Globus pallidus (tissue), 1 donor: ENCODE measurements at regions not wholly inside any gene's neighbourhood (a gene's known extent, or its start where the extent isn't known, plus 50 kb on each side); places are given as distances from the start of the nearest gene placed in this dataset.

Source experiments
- DNase-seq: peaks from one replicate; pipeline ENCODE4 v3.0.0-alpha.2; 2015; ENCODE audit warnings: low spot score

DNA sequence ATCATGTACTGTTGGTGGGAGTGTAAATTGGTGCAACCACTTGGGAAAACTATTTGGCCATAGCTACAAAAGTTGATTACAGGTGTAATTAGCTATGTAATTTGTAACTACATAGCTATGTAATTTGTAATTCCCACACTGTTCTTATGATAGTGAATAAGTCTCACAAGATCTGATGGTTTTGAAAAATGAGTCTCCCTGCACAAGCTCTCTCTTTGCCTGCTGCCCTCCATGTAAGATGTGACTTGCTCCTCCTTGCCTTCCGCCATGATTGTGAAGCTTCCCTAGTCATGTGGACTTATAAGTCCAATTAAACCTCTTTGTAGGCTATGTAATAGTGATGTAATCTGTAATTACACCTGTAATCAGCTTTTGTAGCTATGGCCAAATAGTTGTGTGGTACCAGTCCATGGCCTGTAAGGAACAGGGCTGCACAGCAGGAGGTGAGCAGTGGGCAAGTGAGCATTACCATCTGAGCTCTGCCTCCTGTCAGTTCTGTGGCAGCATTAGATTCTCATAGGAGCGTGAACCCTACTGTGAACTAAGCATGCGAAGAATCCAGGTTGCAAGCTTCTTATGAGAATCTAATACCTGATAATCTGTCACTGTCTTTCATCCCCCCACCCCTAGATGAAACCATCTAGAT lies 133.7 kb upstream of the COPS8 start:
- DNase-seq = no peak

DNA sequence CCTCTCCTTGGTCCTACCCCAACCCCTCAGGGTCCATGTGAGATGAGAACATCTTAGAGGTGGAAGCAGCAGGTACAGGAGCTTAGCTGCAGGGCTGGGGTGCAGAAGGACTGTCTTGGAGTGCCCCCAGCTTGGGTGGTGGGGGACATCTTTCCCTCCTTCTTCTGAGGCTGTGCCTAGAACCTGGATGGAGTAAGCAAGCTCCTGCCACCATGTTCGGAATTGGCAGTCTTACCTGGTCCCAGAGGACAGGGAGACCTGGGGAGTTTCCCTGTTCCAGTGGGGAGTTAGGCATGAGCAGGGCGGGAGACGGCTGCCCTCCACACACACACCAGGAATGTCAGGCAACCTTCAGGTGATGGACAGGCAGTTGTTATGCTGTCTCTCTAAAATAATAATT lies 131.0 kb upstream of the COPS8 start:
- no peak for DNase-seq

DNA sequence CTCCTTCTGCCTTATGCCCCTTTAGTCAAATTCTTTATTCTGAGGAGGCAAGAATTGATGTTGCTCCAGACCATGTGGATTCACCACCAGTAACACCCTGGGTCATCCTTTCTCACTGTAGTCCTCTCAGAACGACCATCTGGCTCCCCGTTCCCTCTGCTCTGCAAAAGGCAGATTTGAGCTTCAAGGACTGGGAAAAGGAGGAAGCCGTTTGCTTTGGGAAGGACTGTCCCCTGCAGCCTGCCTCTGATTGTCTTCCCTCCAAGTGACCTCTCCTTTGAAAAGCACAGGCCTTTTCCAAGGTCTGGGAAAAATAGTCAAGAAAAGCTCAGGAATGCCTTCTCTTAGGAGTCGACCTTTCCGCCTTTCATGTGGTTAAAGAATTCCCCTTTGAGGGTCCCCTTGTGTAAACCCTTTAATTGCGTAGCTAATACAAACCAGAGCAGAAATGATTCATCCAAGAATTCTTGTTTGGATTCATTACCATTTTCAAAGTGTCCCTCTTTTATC lies 130.1 kb upstream of the COPS8 start:
- DNase-seq = no peak

DNA sequence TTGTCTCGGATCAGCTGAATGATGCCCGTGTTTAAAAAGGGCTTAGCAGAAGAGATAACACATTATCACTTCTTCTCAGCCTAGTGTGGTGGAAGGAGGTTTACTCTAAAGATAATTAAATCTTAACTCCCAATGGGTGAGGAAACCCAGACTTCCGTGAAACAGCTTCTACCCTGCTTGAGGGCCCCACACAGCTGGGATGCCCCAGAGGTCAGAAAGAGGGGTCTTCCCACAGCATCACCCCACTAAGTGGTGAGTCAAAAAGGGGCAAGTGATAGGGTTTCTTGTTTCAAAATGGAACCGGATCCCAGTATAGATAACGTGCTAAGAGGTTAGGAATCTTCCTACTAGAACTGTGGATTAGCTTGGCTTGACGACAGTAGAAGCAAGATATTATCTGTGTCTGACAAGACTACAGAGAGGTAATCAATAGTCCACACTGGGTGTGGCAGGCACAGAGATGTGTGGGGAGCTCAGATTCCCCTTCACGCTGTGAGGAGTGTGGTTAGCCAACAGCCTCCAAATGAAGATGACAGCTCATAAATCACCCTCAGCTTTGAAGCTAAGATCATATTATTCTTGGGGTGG lies 129.6 kb upstream of the COPS8 start:
- no peak for DNase-seq

DNA sequence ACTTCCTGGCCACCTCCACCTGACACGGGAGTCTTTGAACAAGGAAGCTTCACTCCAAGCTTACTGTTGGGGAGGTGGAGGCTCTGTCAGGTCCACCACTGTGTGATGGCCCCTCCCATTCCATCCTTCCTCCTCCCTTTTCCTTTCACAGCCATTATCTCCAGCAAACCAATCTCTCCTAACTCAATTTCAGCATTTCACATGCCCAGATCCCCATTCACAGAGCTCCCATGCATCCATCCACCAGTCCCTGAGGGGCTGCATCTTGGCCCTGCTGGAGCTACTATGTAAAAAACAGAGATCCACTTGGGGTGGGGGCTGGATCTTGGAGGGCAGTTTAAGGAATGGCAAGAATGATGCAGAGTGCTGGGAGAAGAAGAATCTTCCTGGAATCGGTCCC lies 129.0 kb upstream of the COPS8 start:
- no peak for DNase-seq

DNA sequence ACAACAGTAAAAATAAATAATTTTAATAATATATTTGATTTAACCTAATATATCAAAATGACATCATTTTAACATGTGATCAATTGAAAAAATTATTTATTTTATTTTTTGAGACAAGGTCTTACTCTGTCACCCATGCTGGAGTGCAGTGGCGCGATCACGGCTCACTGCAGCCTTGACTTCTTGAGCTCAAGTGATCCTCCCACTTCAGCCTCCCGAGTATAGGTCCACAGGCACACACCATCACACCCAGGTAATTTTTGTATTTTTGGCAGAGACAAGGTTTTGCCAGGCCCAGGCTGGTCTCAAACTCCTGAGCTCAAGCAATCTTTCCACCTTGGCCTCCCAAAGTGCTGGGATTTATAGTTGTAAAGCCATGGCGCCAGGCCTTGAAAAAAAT lies 126.7 kb upstream of the COPS8 start:
- no peak for DNase-seq

DNA sequence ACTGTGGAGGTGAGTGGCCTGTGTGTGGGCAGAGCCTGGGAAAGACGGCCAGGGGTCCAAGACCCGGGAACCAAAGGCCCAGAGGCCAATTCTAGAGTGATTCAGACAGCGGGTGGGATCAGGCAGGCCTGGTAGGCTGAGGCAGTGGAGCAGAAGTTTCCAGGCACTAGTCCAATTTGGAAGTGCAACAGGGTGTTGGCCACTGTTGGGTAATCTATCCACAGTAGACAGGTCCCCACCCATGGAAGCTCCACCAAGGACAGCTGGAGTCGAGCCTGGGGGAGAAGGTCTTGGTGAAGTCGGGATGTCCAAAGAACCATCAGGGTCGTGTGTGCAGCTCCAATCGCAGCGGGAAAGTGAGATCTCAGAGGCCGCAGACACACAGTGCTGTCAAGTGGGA lies 125.8 kb upstream of the COPS8 start:
- DNase-seq = no peak

DNA sequence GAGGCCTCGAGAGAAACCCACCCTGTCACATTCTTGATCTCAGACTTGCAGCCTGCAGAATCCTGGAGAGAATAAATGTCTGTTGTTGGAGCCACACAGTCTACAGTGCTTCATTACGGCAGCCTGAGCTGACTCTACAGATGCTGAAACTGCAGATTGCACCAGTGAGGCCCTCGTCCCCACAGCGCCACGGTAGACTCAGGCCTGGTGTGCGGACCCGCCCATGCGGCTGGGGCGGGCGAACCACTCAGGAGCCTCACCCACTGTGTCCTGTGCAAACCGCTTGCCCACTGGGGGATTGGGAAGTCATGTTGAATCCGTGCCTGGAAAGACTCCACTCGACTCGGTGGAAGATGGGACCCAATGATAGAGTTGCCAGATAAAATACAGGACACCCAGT lies 125.2 kb upstream of the COPS8 start:
- no peak for DNase-seq

DNA sequence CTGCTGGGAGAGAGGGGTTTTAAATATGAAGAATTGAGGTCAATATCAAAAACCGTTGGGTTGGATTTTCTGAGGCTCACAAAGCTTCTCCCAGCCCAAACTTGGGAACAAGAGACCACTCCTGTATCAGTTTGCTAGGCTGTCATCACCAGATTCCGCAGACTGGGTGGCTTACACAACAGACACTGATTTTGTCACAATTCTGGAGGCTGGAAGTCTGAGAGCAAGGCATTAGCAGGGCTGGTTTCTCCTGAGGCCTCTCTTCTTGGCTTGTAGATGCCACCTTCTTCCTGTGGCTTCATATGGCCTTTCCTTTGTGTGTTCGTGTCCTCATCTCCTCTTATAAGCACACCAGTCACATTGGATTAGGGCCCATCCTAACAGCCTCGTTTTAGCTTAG lies 122.9 kb upstream of the COPS8 start:
- DNase-seq = no peak

DNA sequence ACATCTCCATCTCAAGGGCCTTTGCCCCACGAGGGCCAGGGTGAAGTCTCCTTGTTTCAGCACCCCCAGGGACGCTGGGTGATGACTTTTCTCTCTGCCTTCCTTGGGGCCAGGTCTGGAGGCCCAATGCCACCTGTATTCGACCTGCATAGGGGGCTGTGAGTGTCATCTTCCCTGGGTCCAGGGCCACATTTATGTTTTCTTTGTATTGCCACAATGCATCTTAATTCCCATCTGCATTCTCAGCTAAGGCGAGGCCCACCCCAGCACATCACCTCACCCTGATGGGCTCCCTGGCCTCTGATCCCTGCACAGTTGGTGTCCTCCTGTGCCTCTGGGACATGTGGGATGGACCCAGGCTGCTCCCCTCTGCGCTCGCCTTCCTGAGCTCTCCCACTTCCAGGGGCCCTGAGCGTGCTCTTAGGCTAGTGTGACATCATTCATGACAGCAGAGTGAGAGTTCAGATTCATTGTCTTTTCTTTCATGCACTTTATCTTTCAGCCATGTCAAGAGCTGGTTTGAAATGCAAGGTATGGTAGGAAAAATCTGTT lies 122.0 kb upstream of the COPS8 start:
- no peak for DNase-seq

DNA sequence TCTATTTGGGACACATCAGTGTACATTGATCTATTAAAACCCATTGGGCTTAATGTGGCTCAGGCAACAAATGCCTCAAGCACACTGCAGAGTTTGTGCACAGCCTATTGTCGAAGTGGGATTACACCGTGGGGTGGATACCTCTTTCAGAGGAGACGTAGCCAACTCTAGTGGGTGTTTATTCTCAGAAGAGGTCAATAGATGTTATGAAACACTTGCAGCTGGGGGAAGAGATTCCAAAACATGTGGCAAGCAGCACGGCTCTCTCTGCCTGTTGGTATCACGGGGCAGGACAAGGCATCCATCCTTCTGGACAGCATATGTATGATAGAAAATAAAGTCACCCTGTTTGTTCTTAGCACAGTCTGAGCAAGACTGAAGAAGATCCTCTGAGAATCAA lies 121.4 kb upstream of the COPS8 start:
- no peak for DNase-seq

DNA sequence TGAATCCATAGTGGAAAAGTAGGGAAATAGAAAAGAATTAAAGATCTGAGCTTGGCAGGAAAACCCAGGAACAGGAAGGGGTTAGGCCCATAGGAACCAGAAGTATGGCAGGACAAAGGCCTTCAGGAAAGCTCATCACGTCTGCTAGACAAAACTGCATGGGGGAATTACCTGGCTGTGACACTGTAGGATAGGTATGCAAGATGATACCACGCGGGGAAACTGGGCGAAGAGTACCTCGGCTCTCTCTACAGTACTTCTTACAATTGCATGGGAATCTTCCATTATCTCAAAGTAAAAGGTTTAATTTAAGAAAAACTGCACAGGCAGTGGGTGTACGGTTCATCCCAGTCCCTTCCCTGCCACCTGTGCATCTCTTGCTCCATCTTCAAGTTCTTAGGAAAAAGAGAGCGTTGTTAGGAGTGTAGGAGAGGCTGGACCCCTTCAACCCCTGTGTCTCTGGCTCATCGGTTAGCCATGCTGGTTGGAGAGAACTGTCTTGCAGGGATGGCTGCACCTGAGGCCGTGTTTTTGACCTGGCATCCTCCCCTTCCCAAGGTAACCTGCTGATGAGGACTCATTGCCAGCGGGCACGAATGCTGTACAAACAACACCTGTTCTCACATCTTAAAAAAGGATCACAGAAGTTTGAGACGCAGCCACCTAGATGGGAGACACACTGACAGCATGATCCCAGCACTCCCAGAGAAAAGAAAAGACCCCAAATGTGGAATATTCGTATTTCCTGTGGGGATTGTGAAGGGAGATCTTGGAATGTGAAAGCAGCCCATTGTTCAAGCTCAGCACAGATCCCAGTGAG lies 120.5 kb upstream of the COPS8 start:
- DNase-seq = no peak

DNA sequence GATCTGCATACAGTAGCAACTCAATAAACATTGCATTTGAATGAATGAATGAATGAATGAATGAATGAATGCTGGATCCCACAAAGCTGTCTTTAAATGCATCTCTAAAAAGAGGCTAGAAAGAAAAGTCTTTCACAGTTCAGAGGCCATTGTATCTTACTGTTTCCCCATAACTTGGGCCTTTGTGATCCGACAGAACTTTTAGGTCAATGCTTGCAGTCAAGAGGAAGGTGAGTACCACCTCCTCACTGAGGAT lies 119.9 kb upstream of the COPS8 start:
- DNase-seq = no peak

DNA sequence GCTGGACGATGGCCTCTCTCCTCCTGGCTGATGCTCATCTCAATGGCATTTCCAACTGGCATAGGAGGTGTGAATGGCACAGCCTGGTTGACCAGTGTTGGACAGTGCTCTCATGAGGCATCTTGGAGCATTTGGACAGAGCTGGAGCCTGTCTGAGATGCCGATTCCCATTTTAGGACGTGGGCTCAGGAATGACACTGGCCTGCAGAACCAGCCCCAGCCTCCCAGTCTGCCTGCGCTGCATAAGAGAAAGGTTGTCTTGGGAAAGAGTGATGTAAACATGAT lies 118.2 kb upstream of the COPS8 start:
- DNase-seq = no peak

DNA sequence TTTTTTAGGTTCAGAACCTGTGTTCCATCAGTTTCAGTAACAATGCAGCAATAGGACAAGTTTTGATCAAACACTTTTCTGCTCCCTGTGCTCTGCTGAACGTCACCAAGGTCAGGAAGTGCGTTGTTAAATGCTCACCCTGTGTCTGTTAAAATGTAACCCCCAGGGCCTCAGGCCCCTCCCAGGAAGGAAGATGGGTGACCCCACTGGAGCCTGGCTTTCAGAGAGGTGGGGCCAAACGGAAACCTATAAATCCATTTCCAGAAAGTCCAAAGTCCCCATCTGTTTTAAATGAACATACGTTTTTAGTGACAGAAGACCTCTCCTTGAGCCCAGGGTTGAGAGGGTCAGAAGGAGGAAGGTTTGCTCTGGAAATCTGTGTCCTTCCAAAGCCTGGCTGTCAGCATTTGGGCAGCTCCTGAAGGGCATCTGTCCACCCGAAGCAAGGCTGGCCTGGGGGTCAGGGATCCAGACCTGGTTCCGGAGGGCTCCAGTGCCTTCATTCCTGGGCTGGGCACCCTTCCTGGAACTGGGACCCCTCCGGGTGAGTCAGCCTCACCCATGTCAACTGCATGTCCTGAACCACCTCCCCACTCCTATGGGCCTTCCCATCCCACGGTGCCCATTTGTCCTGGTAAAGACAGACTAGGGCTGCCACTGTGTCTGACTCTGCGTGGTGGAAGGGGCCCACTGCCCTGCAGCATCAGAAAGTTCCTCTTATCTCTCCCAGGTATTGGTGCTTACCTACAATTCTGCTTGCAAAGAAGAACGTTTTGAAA lies 117.4 kb upstream of the COPS8 start:
- no peak for DNase-seq

DNA sequence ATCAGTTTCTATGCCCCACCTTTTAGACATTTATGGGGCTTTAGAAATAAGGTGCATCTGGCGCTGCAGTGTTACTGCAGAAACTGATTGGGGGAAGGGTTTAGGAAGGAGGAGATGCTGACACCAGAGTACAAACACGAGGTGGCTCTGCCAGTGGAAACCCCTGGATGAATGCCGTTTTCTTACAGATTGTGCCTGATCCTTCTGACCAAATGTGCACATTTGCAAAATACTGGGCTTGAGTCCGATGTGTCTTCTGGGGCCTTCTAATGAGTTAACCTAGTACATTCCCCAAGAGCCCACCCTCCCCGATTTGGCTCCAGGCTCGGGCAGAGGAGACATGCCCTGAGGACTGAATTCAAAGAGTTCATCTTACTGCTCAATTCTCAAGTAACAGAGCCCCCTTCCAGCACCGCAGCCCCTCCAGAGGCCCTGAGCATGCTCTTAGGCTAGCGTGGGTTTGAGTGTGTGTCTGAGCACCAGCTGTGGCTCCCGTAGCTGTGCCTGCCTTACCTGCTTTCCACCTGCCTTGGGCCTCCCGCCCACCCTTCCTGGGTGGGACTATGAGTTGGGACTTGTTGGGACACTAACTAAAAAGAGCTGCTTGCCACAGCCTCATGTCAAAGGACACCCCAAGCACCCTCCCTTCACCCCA lies 116.7 kb upstream of the COPS8 start:
- no peak for DNase-seq

DNA sequence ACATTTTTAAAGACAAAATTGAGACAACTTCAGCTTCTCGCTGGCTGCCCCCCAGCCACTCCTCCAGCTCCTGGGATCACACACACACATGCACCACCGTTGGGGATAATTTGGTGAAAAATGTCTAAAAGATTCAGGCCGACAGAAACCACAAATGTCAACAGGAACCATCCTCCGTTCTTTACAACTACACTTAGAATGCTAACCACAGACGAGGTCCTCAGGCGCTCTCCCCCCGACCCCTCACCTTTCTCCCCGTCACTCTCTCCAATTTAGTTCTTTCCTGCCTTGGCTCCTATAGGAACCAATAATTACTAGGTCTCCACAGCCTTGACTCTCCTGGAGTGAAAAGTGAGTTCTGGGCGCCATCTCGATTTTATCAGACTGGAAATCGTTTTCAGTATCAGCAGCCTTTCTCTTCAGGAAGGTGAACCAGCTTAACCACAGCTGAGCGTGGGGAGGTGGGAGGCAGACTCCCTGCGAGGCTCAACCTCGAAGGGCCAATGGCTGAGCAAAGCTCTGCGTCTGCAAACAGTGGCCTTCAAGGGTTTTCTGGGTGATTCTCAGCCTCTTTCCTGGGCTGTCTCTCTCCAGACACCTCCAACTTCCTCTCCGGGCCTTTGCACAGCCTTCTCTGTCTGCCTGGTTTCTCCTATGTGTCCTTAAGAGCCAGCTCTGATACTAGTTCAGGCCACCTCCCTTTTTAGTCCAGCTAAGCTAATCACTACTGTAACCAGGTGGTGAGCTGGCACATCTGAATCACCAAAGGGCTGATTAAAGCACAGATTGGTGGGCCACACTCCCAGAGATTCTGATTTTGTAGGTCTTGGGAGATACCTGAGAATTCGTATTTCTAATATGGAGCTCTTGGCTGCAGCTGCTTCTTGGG lies 115.7 kb upstream of the COPS8 start:
- DNase-seq = no peak

DNA sequence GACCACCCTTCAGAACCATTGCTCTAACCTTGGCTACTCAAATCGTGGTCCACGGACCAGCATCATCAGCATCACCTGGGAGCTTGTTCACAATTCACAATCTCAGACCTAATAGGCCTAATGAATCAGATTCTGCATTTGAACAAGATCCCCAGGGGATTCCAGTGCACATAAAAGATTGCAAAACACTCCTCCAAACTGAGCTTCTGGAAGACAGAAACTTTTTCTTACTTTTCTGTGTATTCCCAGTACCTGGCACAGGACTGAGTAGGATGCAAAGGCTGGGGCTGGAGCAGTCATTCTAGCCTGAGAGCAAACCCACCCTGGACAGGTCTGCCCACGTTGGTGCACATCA lies 115.1 kb upstream of the COPS8 start:
- no peak for DNase-seq

DNA sequence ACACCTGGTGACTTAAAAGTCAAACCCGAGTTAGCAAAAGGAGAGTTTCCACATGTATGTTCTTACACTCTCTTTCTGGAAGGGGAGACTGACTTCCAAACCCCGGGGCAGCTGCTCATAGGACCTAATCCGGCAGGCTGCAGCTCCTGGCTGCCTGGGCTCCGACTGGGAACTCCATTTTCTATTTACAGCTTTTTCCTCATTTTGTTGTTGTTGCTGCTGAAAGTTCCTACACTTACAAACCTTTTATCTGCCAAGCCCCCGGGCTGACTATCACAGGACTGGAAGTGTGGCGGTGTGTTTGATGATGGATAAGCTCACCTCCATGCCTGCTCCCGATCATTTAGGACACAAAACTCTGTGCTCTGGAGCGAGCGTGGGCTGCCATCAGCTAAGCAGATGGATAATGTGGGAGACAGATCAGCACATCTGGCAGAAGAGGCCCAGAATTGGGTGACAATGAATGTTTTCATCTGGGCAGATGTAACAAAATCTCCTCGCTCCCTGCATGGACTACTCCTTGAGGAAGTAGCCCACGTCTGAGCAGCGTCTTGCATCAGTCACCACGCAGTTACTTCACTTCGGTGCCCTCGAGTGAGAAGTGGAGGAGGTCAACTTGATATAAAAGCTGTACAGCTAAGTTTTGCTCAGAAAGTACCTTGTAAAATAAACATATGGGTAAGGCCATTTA lies 114.4 kb upstream of the COPS8 start:
- no peak for DNase-seq

DNA sequence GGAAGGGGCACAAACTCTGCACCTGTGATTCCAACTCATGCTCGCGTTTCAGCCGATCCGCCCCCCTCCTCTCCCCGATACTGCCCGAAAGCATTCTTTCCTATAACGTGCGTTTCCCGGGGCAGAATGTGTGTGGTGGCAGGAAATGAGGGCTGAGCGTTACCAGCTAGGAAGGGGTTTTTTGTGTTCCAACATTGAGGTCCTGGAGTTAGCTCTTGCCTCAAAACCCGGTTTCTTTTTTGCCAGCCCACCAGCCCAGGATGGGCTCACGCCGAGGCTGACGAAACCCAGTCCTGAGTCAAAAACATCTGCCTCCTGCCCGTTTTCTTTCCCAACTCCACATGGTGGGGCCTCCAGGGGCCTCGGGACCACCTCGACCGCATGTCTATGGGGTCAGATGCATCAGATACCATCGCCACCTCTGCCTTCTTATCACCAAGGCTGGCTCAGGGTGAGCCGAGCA lies 113.7 kb upstream of the COPS8 start:
- no peak for DNase-seq
